RWPE2 (cell line): ENCODE measurements at regions not wholly inside any gene's neighbourhood (a gene's known extent, or its start where the extent isn't known, plus 50 kb on each side); places are given as distances from the start of the nearest gene placed in this dataset.
A peak's percentile ranks its signal among the peaks of the same experiment; 100 is the strongest.

Experiments used
- ATAC-seq: fragments of 200-7000 bp; cut with Tn5 transposase; 3 replicates; pipeline ENCODE4 v1.9.1; 2021; ENCODE audit warnings: low read depth
- DNase-seq: peaks from one replicate; pipeline ENCODE4 v3.0.0-alpha.2; 2020; ENCODE audit warnings: low spot score
- H3K27ac ChIP-seq: fragments of 450-650 bp; 2 replicates; pipeline ENCODE4 v1.5.1; 2017; ENCODE audit warnings: mild to moderate bottlenecking; ENCODE audit not compliant: poor library complexity, severe bottlenecking
- H3K27me3 ChIP-seq: fragments of 250-450 bp; sonication (Bioruptor Pico); 2 replicates; pipeline ENCODE4 v1.5.1; 2021; ENCODE audit warnings: mild to moderate bottlenecking, moderate library complexity; ENCODE audit not compliant: insufficient read depth, poor library complexity, severe bottlenecking
- H3K36me3 ChIP-seq: fragments of 250-450 bp; sonication (Bioruptor Pico); 2 replicates; pipeline ENCODE4 v1.5.1; 2020; ENCODE audit warnings: low read depth, mild to moderate bottlenecking, moderate library complexity
- H3K4me1 ChIP-seq: fragments of 250-450 bp; sonication (Bioruptor Pico); 2 replicates; pipeline ENCODE4 v1.5.1; 2021; ENCODE audit warnings: mild to moderate bottlenecking, moderate library complexity; ENCODE audit not compliant: insufficient read depth, poor library complexity, severe bottlenecking
- H3K4me3 ChIP-seq: fragments of 250-450 bp; sonication (Bioruptor Pico); 2 replicates; pipeline ENCODE4 v1.5.1; 2021; ENCODE audit warnings: mild to moderate bottlenecking, moderate library complexity; ENCODE audit not compliant: severe bottlenecking
- H3K9me3 ChIP-seq: fragments of 250-450 bp; sonication (Bioruptor Pico); 2 replicates; pipeline ENCODE4 v1.5.1; 2021; ENCODE audit warnings: mild to moderate bottlenecking, moderate library complexity; ENCODE audit not compliant: severe bottlenecking
- CTCF ChIP-seq: fragments of 450-650 bp; IDR thresholded peaks from one replicate; pipeline ENCODE4 v1.5.1; 2017; ENCODE audit warnings: mild to moderate bottlenecking, moderate library complexity; ENCODE audit not compliant: poor library complexity, severe bottlenecking

- H3K27me3 ChIP-seq = peaks cover 76% of the 10 kb centered on the region
- H3K27ac ChIP-seq = no peak overlapping the region
- DNase-seq = no peak
- H3K9me3 ChIP-seq = no peaks in the 10 kb centered on the region
- no peak for ATAC-seq
- H3K36me3 ChIP-seq = no peaks in the 10 kb centered on the region
- H3K4me3 ChIP-seq = no peak overlapping the region
- no peak for TF ChIP-seq CTCF
- no peaks in the 10 kb centered on the region for H3K4me1 ChIP-seq
These were observed 452.5 kb downstream of the CDH26 start for GRCh38 chr20:60410618-60411264.

- ATAC-seq = no peak
These were observed 453.6 kb downstream of the CDH26 start for GRCh38 chr20:60411813-60412212.

GRCh38 chr20:60420676-60421229, 462.5 kb downstream of the CDH26 start:
- H3K4me1 ChIP-seq = no peaks in the 10 kb centered on the region
- no peaks in the 10 kb centered on the region for H3K9me3 ChIP-seq
- DNase-seq = peak; percentile 68
- H3K4me3 ChIP-seq = no peak overlapping the region
- ATAC-seq = peak; percentile 21; the same call in 1 of the 3 replicates
- TF ChIP-seq CTCF = no peak
- H3K36me3 ChIP-seq = no peaks in the 10 kb centered on the region
- no peak overlapping the region for H3K27ac ChIP-seq
- H3K27me3 ChIP-seq = peaks cover 86% of the 10 kb centered on the region

More at GRCh38 chr20:60411813-60412212, 453.6 kb downstream of the CDH26 start:
- no peak overlapping the region for H3K27ac ChIP-seq
- TF ChIP-seq CTCF = no peak
- H3K4me1 ChIP-seq = no peaks in the 10 kb centered on the region
- no peak for DNase-seq
- no peaks in the 10 kb centered on the region for H3K9me3 ChIP-seq
- peaks cover 76% of the 10 kb centered on the region for H3K27me3 ChIP-seq
- no peaks in the 10 kb centered on the region for H3K36me3 ChIP-seq
- H3K4me3 ChIP-seq = no peak overlapping the region

GRCh38 chr20:60422848-60423247, 464.6 kb downstream of the CDH26 start:
- no peak for TF ChIP-seq CTCF
- Histone ChIP-seq H3K36me3 (no peaks in the 10 kb centered on the region), H3K9me3 (no peaks in the 10 kb centered on the region)

More at GRCh38 chr20:60422848-60423247, 464.6 kb downstream of the CDH26 start:
- Histone ChIP-seq H3K27ac (no peak overlapping the region), H3K4me3 (no peak overlapping the region), H3K4me1 (no peaks in the 10 kb centered on the region), H3K27me3 (peaks cover 83% of the 10 kb centered on the region)
- DNase-seq = peak; percentile 62
- no peak for ATAC-seq
